H1 (cell line): ENCODE measurements at regions not wholly inside any gene's neighbourhood (a gene's known extent, or its start where the extent isn't known, plus 50 kb on each side); places are given as distances from the start of the nearest gene placed in this dataset.

Experiments
- CTCF ChIA-PET: fragments of 300-600 bp; sonication (Branson Sonifier 250); formaldehyde crosslinking; loops from one replicate; lab custom pipeline; 2021; ENCODE audit not compliant: partially characterized antibody; lab: Charles Lee
- POLR2A ChIA-PET: fragments of 300-600 bp; sonication (Branson Sonifier 250); formaldehyde crosslinking; loops from one replicate; lab custom pipeline; 2021; ENCODE audit warnings: inconsistent platforms; ENCODE audit not compliant: partially characterized antibody; lab: Charles Lee
- DNase-seq, 2 experiments: peaks; one replicate each; pipeline versions ENCODE4 v3.0.0 to v3.0.0-alpha.2; 2010 to 2022; ENCODE audit warnings: low spot score in 2 of 2, low read depth in 1 of 2, mixed read lengths in 1 of 2
- FAIRE-seq: peaks from 2 replicates; lab custom pipeline; 2011; peaks lifted over from hg19 to GRCh38; lab: Jason Lieb, UNC
- H2AFZ ChIP-seq: 2 replicates; pipeline ENCODE4 v1.8.1; 2012; ENCODE audit warnings: low read length, inconsistent platforms
- H2AK5ac ChIP-seq: 2 replicates; pipeline ENCODE4 v1.6.1; 2013; ENCODE audit warnings: low read depth, low read length
- H2BK120ac ChIP-seq: replicated peaks from 2 replicates; pipeline ENCODE3; 2013; ENCODE audit warnings: low read depth, low read length, inconsistent platforms
- H2BK12ac ChIP-seq: 2 replicates; pipeline ENCODE4 v1.6.1; 2013; ENCODE audit warnings: low read depth, low read length
- H2BK15ac ChIP-seq: 2 replicates; pipeline ENCODE4 v1.6.1; 2013; ENCODE audit warnings: low read length
- H2BK20ac ChIP-seq: 2 replicates; pipeline ENCODE4 v1.6.1; 2013; ENCODE audit warnings: low read length
- H2BK5ac ChIP-seq: 2 replicates; pipeline ENCODE4 v1.6.1; 2013; ENCODE audit warnings: low read depth, low read length
- H3K14ac ChIP-seq: 2 replicates; pipeline ENCODE4 v1.6.1; 2013; ENCODE audit warnings: inconsistent platforms; ENCODE audit not compliant: insufficient read length
- H3K18ac ChIP-seq: 2 replicates; pipeline ENCODE4 v1.6.1; 2013; ENCODE audit warnings: low read length; ENCODE audit errors: extremely low read depth
- H3K23ac ChIP-seq: 2 replicates; pipeline ENCODE4 v1.6.1; 2013; ENCODE audit warnings: inconsistent platforms; ENCODE audit not compliant: insufficient read length
- H3K23me2 ChIP-seq: 2 replicates; pipeline ENCODE4 v1.6.1; 2013; ENCODE audit warnings: low read depth, low read length
- H3K27ac ChIP-seq: 2 replicates; pipeline ENCODE4 v1.6.1; 2011; ENCODE audit warnings: low read depth, low read length, inconsistent platforms
- H3K27me3 ChIP-seq, 4 experiments: replicated peaks in 1 of 4; 1 replicate in 1 of 4; 2 replicates in 3 of 4; pipeline versions ENCODE4 v1.6.1 to v1.8.1; 2011 to 2013; ENCODE audit warnings: low read length in 3 of 4, mild to moderate bottlenecking in 3 of 4, inconsistent platforms in 2 of 4, mixed read lengths in 2 of 4, moderate library complexity in 1 of 4; ENCODE audit not compliant: control insufficient read depth in 3 of 4, insufficient read depth in 3 of 4; ENCODE audit errors: extremely low read depth in 1 of 4
- H3K36me3 ChIP-seq, 4 experiments: 2 replicates each; pipeline versions ENCODE4 v1.6.1 to v1.8.1; 2011 to 2013; ENCODE audit warnings: mild to moderate bottlenecking in 4 of 4, low read length in 3 of 4, moderate library complexity in 2 of 4, control low read depth in 1 of 4, inconsistent platforms in 1 of 4; ENCODE audit not compliant: insufficient read depth in 4 of 4, control insufficient read depth in 2 of 4
- H3K4ac ChIP-seq: replicated peaks from 2 replicates; pipeline ENCODE3; 2013; ENCODE audit warnings: low read length, low read depth, mixed read lengths, inconsistent platforms; ENCODE audit not compliant: insufficient read length
- H3K4me1 ChIP-seq, 4 experiments: replicated peaks in 1 of 4; 1 replicate in 1 of 4; 2 replicates in 3 of 4; pipeline versions ENCODE4 v1.6.1 to v1.8.1; 2011 to 2013; ENCODE audit warnings: low read length in 3 of 4, inconsistent platforms in 2 of 4, mixed read lengths in 1 of 4; ENCODE audit not compliant: insufficient read depth in 4 of 4, control insufficient read depth in 3 of 4
- H3K4me2 ChIP-seq, 2 experiments: 2 replicates each; pipeline versions ENCODE4 v1.6.1 to v1.8.1; 2011 to 2013; ENCODE audit warnings: low read depth in 2 of 2, low read length in 2 of 2, control low read depth in 1 of 2, inconsistent platforms in 1 of 2, mild to moderate bottlenecking in 1 of 2; ENCODE audit not compliant: insufficient read depth in 1 of 2
- H3K4me3 ChIP-seq, 4 experiments: fragments of 200-600, 300-600 bp in 1 of 4; sonication (generic), shearing (Covaris generic), sonication (Bioruptor Twin) in 1 of 4; 2 replicates each; pipeline versions ENCODE4 v1.5.1 to v1.8.1; 2011 to 2016; ENCODE audit warnings: low read length in 4 of 4, low read depth in 3 of 4, control low read depth in 2 of 4, inconsistent platforms in 2 of 4, mild to moderate bottlenecking in 2 of 4, mixed read lengths in 1 of 4, moderate library complexity in 1 of 4; ENCODE audit not compliant: insufficient read depth in 2 of 4; ENCODE audit errors: extremely low read depth in 1 of 4
- H3K56ac ChIP-seq: replicated peaks from 2 replicates; pipeline ENCODE3; 2013; ENCODE audit warnings: low read depth, mild to moderate bottlenecking, mixed read lengths, low read length, inconsistent platforms; ENCODE audit not compliant: insufficient read length
- H3K79me1 ChIP-seq: 2 replicates; pipeline ENCODE4 v1.6.1; 2013; ENCODE audit warnings: low read depth, low read length, control low read depth
- H3K79me2 ChIP-seq, 2 experiments: 2 replicates each; pipeline versions ENCODE4 v1.6.1 to v1.8.1; 2012 to 2013; ENCODE audit warnings: low read length in 2 of 2, mild to moderate bottlenecking in 2 of 2, inconsistent platforms in 1 of 2; ENCODE audit not compliant: insufficient read depth in 2 of 2, control insufficient read depth in 1 of 2
- H3K9ac ChIP-seq, 4 experiments: replicated peaks in 1 of 4; 1 replicate in 1 of 4; 2 replicates in 3 of 4; pipeline versions ENCODE4 v1.6.1 to v1.8.1; 2011 to 2013; ENCODE audit warnings: low read depth in 3 of 4, low read length in 3 of 4, control low read depth in 2 of 4, mild to moderate bottlenecking in 2 of 4, moderate library complexity in 2 of 4, inconsistent platforms in 1 of 4; ENCODE audit errors: extremely low read depth in 1 of 4
- H3K9me3 ChIP-seq, 2 experiments: 2 replicates each; pipeline versions ENCODE4 v1.6.1 to v1.8.1; 2012 to 2013; ENCODE audit warnings: mild to moderate bottlenecking in 2 of 2, moderate library complexity in 2 of 2, control low read depth in 1 of 2, inconsistent platforms in 1 of 2, low read depth in 1 of 2, low read length in 1 of 2, mixed read lengths in 1 of 2; ENCODE audit not compliant: insufficient read depth in 2 of 2
- H4K20me1 ChIP-seq, 2 experiments: replicated peaks in 1 of 2; 2 replicates each; pipeline versions ENCODE3 to v1.8.1; 2011 to 2013; ENCODE audit warnings: inconsistent platforms in 2 of 2, low read length in 2 of 2, mild to moderate bottlenecking in 1 of 2; ENCODE audit not compliant: insufficient read depth in 2 of 2, control insufficient read depth in 1 of 2
- H4K5ac ChIP-seq: 2 replicates; pipeline ENCODE4 v1.6.1; 2013; ENCODE audit warnings: low read length, low read depth, mixed read lengths, inconsistent platforms; ENCODE audit not compliant: insufficient read length
- H4K8ac ChIP-seq: 2 replicates; pipeline ENCODE4 v1.8.0; 2013; ENCODE audit warnings: mild to moderate bottlenecking, moderate library complexity, low read length, inconsistent platforms; ENCODE audit not compliant: insufficient read depth; ENCODE audit errors: extremely low read depth
- H4K91ac ChIP-seq: replicated peaks from 2 replicates; pipeline ENCODE3; 2013; ENCODE audit warnings: low read length, mixed read lengths, inconsistent platforms; ENCODE audit not compliant: insufficient read length
- BACH1 ChIP-seq: IDR thresholded peaks from 2 replicates; pipeline ENCODE4 v1.6.1; 2012; ENCODE audit warnings: low read length, improper control_type of control experiment
- BCL11A ChIP-seq, 2 experiments: IDR thresholded peaks; one replicate each; pipeline ENCODE4 v1.6.1; 2011; ENCODE audit warnings: low read depth in 2 of 2, low read length in 2 of 2, mild to moderate bottlenecking in 2 of 2
- CTBP2 ChIP-seq: IDR thresholded peaks from 2 replicates; pipeline ENCODE4 v1.7.0; 2011; ENCODE audit warnings: borderline replicate concordance, mild to moderate bottlenecking, moderate library complexity, mixed read lengths, low read length; ENCODE audit not compliant: insufficient read depth, insufficient read length
- CTCF ChIP-seq, 3 experiments: IDR thresholded peaks; 1 replicate in 2 of 3; 2 replicates in 1 of 3; pipeline versions ENCODE4 v1.5.1 to v1.6.1; 2011; ENCODE audit warnings: low read length in 3 of 3, mild to moderate bottlenecking in 3 of 3, inconsistent platforms in 2 of 3, low read depth in 1 of 3, moderate library complexity in 1 of 3; ENCODE audit not compliant: insufficient read depth in 1 of 3; ENCODE audit errors: control extremely low read depth in 1 of 3
- E2F6 ChIP-seq: IDR thresholded peaks from 2 replicates; pipeline ENCODE4 v1.6.1; 2012; ENCODE audit warnings: inconsistent platforms
- KDM1A ChIP-seq: fragments of 200-600, 300-600 bp; sonication (generic); IDR thresholded peaks from 2 replicates; pipeline ENCODE4 v1.7.1; 2016; ENCODE audit warnings: mild to moderate bottlenecking, low read length, borderline replicate concordance
- POLR2A ChIP-seq, 2 experiments: IDR thresholded peaks; 1 replicate in 1 of 2; 2 replicates in 1 of 2; pipeline ENCODE4 v1.6.1; 2011; ENCODE audit warnings: low read depth in 2 of 2, low read length in 2 of 2, mild to moderate bottlenecking in 2 of 2; ENCODE audit errors: control extremely low read depth in 1 of 2
- SIRT6 ChIP-seq: IDR thresholded peaks from one replicate; pipeline ENCODE4 v1.7.1; 2012; ENCODE audit warnings: low read length, inconsistent platforms
- SIX5 ChIP-seq: IDR thresholded peaks from 2 replicates; pipeline ENCODE4 v1.6.1; 2011; ENCODE audit warnings: mild to moderate bottlenecking, low read depth, low read length
- TBP ChIP-seq: IDR thresholded peaks from 2 replicates; pipeline ENCODE4 v1.6.1; 2011; ENCODE audit warnings: low read depth, low read length, improper control_type of control experiment
- ZNF274 ChIP-seq: IDR thresholded peaks from 2 replicates; pipeline ENCODE4 v1.7.0; 2012; ENCODE audit warnings: low read length, borderline replicate concordance; ENCODE audit errors: extremely low read depth
- WGBS, 2 experiments: shearing (Covaris generic) in 1 of 2; methylation state at CpG; one replicate each; pipeline versions ENCODE4 v1.1.6 to v1.1.7; 2013 to 2015; ENCODE audit warnings: low lambda C conversion rate in 2 of 2, mixed read lengths in 2 of 2, inconsistent platforms in 1 of 2, low coverage in 1 of 2, missing lambda C conversion rate in 1 of 2; ENCODE audit not compliant: insufficient replicate concordance in 2 of 2, insufficient coverage in 1 of 2, insufficient read length in 1 of 2; ENCODE audit errors: extremely low coverage in 1 of 2, missing lambda C conversion rate in 1 of 2; 5-methylcytosine and 5-hydroxymethylcytosine counted together

GRCh38 chr2:23306401-23306800 lies 78.6 kb upstream of the KLHL29 start:
- Histone ChIP-seq H4K20me1 (no peaks in the 10 kb centered on the region), H3K9ac (no peak overlapping the region), H2BK20ac (no peak overlapping the region), H3K56ac (no peak overlapping the region), H2BK15ac (no peak overlapping the region), H3K4me1 (no peaks in the 10 kb centered on the region), H4K8ac (no peak overlapping the region), H2BK12ac (no peak overlapping the region), H2BK5ac (no peak overlapping the region), H3K36me3 (no peaks in the 10 kb centered on the region), H3K27me3 (no peaks in the 10 kb centered on the region; a peak in 1 of 7 replicates), H3K14ac (no peak overlapping the region), H3K79me2 (no peaks in the 10 kb centered on the region), H4K5ac (no peak overlapping the region), H3K27ac (no peak overlapping the region), H3K4me3 (no peak overlapping the region), H3K4ac (no peak overlapping the region), H2BK120ac (no peak overlapping the region), H3K18ac (no peak overlapping the region), H2AFZ (no peak overlapping the region), H3K79me1 (no peaks in the 10 kb centered on the region), H4K91ac (no peak overlapping the region), H3K9me3 (no peaks in the 10 kb centered on the region), H3K23me2 (no peaks in the 10 kb centered on the region), H2AK5ac (no peak overlapping the region), H3K23ac (no peak overlapping the region), H3K4me2 (no peak overlapping the region)
- 81% methylated on average over 9 of the region's 9 CpGs; no CpG with 5 or more reads in 1 of the 2 experiments for WGBS, 2 experiments
- ChIA-PET CTCF (interaction anchor here (0.6 to 1.8 kb wide), 4 partner anchors 10 to 402 kb away, joined by 3 to 6 read pairs (median 3); no protein-coding TSS in a partner anchor), POLR2A (no interaction called here)
- no peak for DNase-seq
- no peak for FAIRE-seq
- TF ChIP-seq ZNF274 (no peak), TBP (no peak), E2F6 (no peak), BACH1 (no peak), POLR2A (IDR thresholded peaks at IDR 0.05; ENCODE audit: control extremely low read depth in 1 of 2, low read depth in 2 of 2, low read length in 2 of 2) (no peak), CTCF (IDR thresholded peaks at IDR 0.05; ENCODE audit: control extremely low read depth in 1 of 3, insufficient read depth in 1 of 3, low read depth in 1 of 3, low read length in 3 of 3) (no peak), SIX5 (no peak), KDM1A (no peak), CTBP2 (no peak), BCL11A (IDR thresholded peaks at IDR 0.05; ENCODE audit: low read depth in 2 of 2, low read length in 2 of 2) (no peak), SIRT6 (no peak)
